IPS-11a (cell line): ENCODE measurements at regions not wholly inside any gene's neighbourhood (a gene's known extent, or its start where the extent isn't known, plus 50 kb on each side); places are given as distances from the start of the nearest gene placed in this dataset.
"Not testable (repeated sequence)": the region's sequence is repeated elsewhere in the genome, so short reads cannot be mapped to it uniquely, and the experiment has no call there.

Experiments used
- H3K4me3 ChIP-seq: one replicate; pipeline ENCODE4 v1.5.1; 2013; ENCODE audit warnings: low read depth, low read length, control low read depth

DNA sequence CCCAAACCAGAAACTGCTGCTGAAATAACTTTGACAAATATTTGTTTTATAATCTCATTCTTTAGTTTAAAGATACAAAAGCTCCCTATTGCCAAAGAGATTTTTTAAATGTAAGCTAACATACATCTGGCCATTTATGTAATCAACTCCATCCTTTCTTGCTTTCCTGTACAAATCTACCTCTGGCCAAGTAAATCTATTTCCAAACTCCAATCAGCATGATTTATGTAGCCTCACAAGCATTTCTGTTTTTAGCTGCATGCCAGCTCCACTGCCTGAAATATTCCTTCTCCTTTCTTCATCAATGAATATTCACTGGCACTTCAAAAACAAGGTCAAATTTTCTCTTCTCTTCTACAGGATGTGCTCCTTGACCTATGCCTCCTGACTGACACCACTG lies 80.0 kb downstream of the SHOX2 start:
- H3K4me3 ChIP-seq: no peak overlapping the region

DNA sequence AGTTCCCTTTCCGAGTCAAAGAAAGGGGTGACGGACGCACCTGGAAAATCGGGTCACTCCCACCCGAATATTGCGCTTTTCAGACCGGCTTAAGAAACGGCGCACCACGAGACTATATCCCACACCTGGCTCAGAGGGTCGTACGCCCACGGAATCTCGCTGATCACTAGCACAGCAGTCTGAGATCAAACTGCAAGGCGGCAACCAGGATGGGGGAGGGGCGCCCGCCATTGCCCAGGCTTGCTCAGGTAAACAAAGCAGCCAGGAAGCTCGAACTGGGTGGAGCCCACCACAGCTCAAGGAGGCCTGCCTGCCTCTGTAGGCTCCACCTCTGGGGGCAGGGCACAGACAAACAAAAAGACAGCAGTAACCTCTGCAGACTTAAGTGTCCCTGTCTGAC lies 86.3 kb downstream of the SHOX2 start:
- H3K4me3 ChIP-seq: not testable (repeated sequence)

DNA sequence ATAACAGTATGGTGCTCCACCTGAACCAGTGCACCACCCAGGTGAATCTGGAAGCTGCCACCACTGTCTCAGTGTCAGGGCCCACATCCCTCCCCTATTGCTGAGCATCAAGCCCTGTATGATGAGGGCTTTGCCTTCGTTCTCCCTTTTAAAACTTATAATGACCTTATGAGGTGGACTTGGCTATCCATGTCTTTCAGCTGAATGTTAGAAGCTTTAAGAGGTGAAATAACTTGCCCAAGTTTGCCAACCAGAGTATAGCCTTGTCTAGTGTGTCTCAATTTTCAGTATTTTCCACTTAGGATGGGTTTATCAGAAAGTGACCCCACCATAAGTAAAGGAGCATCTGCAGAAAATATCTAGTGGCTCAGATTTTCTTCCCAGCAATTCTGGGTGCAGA lies 87.8 kb downstream of the SHOX2 start:
- H3K4me3 ChIP-seq: no peak overlapping the region

DNA sequence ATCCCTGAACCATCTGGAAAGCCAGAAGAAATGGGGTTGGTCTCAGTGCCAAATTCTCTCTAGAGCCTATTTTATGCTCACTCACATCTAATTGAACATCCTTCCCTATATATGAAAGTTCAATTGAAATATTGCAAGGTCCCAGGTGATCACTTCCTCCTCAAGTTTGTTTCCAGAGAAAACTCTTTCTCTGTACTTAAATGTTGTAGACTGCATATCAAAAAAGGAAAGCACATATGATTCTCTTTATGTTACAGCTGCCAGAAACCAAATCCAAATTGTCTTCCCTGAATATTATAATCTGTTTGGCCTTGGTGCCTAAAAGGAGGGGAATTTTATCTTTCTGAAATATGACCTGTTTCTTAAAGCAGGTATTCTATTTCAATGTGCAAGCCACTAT lies 93.3 kb downstream of the SHOX2 start:
- no peak overlapping the region for H3K4me3 ChIP-seq

DNA sequence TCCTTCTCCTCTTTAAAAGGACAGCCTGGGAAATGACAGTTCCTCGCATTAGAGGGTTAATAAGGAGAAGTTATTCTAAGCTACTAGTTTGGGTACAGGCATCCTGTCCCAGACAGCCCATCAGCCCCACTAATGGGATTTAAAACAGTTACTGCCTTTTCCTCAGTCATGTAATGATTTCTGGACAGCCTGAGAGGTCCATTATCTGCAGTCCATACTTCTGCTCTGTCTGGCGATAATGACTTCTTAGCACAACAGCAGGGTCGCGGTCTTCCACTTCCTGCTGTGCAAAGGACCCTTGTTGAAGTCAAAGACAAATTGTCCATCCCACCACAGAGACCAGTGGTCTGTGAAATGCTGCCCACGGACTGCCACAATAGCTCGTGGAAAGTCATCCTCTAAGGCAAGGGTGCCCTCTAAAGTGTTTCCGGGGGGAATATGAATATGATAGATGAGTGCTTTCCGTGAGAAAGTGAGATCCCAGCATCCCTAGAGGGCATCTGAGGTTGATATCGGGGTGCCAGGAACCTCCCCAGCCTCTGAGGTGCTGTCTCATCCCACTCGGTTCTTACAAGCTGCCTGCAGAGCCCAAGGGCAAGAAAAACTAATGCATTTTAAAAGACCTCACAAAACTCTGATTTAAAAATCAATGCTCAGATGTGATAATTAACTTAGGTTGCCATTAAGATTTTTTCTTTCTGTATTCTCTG lies 100.7 kb downstream of the SHOX2 start:
- no peak overlapping the region for H3K4me3 ChIP-seq

DNA sequence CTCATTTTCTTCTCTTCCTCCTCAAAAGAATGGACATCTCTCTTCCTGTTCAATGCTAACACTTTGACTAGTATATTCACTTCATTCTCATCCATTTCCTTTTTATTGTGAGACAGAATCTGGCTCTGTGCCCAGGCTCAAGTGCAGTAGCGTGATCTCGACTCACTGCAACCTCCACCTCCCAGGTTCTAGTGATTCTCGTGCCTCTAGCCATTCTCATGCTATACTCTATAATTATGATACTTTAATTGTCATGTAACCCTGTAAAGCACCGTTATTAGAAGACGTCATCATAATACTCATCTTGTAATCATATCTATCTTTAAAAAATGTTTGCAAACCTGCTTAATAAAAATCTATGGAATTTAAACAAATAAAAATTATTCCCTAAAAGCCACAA lies 107.0 kb downstream of the SHOX2 start:
- H3K4me3 ChIP-seq: no peak overlapping the region

DNA sequence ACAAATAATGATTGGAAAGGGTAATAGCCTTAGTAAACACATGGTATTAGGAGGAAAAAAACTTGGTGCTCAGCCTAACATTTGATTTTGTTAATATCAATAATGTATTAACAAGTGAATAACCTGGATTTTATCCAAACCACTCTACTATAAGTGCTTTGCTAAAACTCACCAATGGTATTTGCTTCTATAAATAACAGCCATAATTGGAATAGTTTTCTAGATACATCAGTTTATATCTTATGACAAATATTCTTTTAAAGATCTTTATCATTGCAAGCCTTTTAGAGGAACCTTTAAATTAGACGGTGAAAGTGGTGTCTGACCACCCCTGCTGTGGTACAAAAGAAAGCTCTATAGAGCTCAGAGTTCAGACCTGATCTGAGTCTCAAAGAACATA lies 123.9 kb downstream of the SHOX2 start:
- H3K4me3 ChIP-seq: no peak overlapping the region

DNA sequence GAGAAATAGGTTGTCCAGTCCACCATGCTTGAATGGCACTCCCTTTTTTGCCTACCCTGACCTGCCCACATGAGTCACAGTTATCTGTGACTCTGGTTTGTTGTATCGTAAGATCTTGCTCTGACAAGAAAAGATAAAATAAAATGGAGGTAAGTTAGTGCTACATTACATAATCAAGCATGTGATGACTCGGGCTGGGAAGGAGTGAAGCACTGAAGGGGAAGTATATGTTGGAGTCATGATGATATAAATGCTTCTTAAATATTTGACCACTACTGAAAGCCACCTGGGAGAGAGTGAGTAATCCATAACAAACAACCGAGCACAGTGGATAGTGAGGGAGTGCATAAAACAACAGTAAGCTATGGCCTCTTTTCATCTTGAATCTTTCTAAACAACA lies 124.4 kb downstream of the SHOX2 start:
- no peak overlapping the region for H3K4me3 ChIP-seq

DNA sequence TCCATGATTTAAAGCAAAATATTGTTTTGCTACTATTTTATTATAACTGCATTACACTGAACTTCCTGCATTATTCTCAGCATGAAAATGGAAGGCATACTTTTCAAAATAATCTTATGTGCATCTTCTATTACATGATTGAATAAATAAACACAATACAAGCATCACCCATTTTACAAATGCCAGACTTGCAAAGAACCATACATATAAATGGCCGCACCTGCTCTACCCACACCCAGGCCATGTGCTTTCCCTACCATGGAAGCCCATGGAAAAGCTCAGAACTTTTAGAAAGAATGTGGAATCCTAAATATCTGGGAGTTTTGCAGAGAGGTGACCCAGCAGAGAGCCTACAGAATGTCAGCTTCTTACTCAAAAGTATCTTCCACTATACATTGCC lies 127.2 kb downstream of the SHOX2 start:
- H3K4me3 ChIP-seq: no peak overlapping the region

DNA sequence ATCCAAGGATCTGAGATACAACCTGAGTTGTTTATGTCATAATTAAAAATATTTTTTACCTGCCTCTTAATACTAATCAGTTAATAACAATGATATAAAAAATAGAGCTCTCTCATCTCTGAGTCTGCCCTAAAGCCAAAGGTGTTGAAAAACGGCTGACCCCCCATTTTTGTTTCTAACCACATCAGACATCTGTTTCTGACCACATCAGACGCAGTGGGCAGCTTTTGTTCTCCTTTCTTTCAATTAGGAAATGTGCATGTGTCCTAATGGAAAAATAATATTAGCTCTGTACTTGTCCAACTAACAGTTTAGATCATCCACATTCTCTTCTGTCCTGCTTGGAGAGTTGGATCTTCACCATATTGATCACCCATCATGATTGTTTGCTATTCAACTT lies 144.6 kb downstream of the SHOX2 start:
- no peak overlapping the region for H3K4me3 ChIP-seq

DNA sequence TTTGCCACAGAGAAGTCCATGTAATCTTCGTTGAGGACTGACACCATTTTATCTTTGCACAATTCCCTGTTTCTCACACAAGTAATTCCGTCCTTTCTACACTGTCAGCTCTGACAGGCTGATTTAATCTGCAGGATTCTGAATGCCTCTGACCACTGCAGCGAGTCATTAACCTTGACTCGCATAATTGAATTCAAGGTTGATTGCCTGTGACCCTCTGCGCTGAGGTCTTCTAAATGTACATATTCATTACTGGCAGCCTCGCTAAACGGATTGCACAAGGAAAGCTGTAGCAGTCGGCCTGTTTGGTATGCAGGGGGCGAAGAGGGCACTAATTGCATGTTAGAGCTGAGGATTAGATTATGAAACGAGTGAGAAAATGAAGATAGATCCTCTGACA lies 147.8 kb downstream of the SHOX2 start:
- H3K4me3 ChIP-seq: no peak overlapping the region

DNA sequence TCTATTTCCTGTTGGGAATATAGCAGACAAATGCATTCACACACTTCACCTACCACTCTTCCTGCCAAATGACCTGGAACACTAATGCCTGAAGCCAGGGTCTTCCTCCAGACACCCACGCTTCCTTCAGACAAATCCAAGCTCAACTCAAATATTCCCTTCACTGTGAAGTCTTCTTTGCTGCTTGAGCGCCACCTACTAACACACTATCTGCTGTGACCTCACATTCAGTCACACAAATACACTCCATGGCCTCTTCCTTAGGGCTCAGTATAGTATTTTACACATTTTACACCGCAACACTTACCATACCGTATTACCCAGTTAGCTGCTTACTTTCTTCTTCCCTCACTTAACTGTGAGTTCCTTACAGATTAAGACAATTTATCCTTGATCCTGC lies 149.4 kb downstream of the SHOX2 start:
- H3K4me3 ChIP-seq: no peak overlapping the region

DNA sequence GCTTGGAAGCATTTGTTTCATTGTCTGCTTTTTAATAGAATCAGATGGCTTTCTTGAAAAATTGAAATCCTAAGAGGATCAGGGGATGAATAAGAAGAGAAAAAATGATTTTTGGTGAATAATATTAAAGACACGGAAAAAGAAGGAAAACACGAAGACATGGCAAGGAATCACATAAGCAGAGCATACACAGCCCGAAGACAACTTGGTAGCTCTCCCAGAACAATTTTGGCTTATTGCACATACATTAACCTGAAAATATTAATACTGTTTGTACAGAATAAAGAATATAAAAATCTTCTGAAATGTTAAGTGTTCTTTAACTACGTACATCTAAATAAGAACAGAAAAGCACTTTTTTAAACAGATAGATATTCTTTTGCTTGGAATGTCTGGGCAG lies 150.0 kb downstream of the SHOX2 start:
- H3K4me3 ChIP-seq: no peak overlapping the region

DNA sequence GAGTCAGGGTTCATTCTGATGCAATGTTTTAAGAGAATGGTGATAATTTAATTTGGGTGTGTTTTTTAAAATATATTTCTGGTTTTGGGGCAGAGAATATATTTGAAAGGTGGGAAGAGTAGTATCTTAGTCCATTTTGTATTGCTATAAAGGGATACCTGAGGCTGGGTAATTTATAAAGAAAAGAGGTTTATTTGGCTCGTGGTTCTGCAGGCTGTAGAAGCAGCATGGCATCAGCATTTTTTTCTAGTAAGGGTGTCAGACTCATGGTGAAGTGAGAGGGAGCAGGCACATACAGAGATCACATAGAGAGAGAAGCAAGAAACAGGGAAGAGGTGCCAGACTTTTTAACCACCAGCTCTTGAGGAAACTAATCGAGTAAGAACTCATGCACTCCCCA lies 152.7 kb downstream of the SHOX2 start:
- no peak overlapping the region for H3K4me3 ChIP-seq

DNA sequence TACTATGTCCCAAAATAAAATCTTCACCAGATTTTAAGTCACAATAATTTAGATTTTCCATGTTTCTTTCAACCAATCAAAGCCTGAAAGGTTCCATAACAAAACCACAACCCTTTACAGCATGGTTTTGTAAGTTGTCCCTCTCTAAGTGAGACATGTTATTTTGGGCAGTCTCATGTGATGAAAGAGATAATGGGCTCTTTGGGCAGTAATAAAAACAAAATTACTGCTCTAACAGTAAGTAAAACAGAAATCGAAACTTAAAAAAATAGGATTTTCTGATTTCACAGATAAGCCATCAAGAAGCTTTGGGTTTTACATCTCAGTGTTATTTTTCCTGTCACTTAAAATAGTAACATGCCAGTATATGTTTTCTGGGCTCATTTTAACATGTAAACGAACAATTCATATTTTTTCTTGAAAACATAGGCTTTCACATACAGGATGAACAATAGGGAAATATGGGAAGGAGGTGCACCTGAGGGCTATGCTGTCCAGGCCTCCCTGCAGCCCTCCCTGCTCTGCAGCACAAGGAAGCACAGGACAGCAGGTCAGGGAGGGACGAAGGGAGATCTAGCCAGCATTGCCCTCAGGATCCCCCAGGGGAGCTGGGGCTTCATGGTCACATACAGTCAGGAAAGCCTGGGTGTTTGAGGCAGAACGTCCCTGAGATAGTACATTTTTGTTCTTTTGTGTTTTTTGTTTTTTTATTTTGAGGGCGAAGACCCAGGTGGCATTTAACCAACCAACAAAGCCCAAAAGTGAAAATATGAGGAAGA lies 157.4 kb downstream of the SHOX2 start:
- no peak overlapping the region for H3K4me3 ChIP-seq

DNA sequence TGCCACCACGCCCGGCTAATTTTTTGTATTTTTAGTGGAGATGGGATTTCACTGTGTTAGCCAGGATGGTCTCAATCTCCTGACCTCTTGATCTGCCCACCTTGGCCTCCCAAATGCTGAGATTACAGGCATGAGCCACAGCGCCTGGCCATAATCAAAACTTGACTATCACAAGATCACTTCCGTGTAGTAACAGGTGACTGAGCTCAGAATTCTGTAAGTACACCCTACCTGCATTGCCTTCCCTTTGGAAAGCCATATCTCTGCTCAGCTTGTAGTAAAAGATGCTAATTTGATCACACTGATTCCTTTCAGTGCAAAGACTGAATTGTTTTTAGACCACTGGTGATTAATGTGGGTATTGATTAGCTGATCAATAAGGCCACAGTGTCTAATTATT lies 167.1 kb downstream of the SHOX2 start:
- H3K4me3 ChIP-seq: no peak overlapping the region

DNA sequence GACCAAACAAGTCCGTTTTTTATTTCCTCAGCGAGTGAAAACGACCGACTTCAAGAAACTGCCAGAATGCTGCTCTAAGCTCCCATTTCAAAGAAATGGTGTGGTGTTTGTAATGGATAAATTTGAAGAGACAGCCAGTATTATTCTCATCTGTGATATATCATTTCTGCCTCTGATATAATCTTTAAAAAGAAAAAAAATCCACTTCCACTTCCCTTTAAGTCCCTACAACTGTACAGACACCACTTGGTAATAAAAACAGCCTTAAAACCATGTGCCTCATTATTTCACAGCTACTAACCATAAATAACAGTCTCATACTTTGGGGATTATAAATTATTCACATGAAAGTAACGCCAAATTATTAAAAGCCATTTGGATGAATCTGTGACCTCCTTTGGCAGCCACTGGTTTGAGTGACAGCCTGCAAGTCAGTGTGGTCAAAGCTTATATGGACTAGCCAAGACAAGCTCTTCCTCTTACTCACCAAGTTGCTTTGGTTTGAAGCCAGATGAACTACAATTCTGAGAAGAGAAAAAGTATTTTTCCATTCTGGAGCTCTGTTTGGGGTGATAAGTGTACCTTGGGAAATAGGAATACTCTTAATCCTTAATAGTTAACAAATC lies 168.0 kb downstream of the SHOX2 start:
- H3K4me3 ChIP-seq: no peak overlapping the region

DNA sequence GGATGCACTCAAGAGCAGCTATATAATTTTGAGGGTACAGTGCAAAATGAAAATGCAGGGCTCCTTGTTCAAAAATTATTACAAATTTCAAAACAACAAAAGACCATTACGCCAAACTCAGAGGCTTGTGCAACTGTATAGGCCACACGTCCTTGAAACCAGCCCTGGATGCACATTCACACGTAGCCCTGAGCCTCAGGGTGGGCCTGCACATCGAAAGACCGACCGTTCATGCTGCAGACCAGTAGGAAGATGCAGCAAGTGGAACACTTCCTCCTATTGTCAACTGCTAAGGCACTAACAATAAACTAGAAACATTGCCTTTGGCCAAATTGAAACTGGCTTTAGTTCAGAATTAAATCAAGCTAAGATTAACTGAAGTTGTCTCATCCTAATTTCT lies 174.7 kb downstream of the SHOX2 start:
- no peak overlapping the region for H3K4me3 ChIP-seq

DNA sequence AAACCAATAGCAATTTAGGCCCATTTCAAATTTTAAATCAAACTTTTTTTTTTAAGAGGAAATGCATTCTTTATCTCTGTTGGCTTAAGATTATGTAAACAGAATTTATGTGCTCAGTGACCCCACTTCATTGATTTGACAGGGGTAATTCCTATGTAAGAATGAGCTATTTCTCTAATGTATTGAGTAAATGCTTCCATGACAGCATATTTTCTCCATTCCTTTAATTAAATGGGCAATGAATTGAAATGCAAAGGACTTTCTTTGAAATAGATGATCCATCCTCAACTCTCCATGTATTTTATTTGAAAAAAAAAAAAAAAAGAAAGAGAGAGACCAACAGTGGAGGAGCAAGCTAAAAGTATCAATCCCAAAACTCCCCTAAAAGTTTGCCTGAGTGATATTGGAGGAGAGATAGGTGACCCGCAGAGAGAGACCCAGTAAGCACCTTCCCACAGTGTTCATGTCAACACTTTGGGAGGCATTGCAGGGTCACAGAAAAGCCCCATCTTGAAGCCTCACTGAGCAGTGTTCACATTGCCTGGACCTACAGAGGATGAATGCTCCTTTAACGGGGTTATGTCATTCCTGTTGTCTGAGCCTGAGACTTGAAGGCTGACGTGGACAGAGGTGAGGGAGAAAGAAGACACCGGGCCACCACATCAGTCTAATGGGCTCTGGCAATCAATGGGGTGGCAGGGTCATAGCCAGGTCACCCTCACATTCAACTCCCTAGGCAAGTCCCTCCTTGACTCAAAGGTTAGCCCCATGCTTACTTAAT lies 176.0 kb downstream of the SHOX2 start:
- H3K4me3 ChIP-seq: no peak overlapping the region

DNA sequence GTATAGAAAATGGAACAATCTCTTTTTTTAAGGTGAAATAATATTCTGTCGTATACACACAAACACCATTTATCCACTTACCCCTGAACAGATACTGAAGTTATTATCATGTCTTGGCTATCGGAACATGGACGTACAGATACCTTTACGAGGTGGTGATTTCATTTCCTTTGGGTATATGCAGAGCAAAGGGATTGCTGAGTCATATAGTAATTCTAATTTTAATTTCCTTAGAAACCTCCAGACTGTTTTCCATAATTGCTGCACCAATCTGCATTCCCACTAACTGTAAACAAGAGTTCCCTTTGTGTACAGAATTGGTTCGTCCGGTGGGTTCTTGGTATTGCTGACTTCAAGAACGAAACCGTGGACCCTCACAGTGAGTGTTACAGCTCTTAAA lies 179.4 kb downstream of the SHOX2 start:
- H3K4me3 ChIP-seq: no peak overlapping the region

DNA sequence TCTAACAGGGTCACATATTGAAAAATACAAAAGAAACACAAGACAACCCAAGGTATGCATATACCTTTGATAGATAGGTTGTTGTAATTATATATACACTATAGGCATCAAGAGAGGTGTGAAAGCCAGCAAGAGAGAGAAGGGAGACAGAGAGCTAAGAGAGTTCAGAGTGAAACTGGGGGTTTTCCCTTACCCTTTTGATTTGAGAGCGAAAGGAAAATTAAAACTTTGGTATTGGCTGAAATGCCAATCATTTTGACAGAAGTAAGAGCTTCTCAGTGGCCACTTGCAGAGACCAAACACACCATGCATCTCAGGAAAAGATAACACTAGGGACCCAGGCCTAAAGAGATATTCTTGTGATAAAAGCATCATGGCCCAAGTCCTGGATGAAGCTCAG lies 183.6 kb downstream of the SHOX2 start:
- H3K4me3 ChIP-seq: no peak overlapping the region

DNA sequence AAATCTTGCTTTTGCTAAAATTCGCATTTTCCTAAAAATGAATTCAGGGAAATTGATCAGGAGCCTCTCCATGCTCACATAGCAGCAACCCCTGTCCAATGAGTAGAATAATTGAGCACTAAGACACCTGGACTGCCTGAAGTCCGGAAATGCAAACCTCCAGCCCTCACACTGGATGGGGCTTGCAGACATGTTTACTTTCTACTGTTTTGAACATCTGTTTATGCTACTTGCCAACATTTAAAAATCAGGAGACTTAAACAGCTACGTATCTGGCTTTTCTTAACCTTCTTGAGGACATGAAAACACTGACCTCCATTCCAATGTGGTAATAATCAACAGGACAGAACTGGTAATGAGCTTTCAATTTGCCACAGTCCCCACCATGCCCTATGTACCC lies 184.4 kb downstream of the SHOX2 start:
- H3K4me3 ChIP-seq: no peak overlapping the region
